K562 (cell line): ENCODE measurements at regions not wholly inside any gene's neighbourhood (a gene's known extent, or its start where the extent isn't known, plus 50 kb on each side); places are given as distances from the start of the nearest gene placed in this dataset.

Source experiments
- ATAC-seq: fragments of 200-7000 bp; cut with Tn5 transposase; 3 replicates; pipeline ENCODE4 v1.9.1; 2020; ENCODE audit warnings: moderate library complexity
- BruUV-seq: library from RNA; stranded (reverse); fragments of 400-500 nt; replicated peaks from 2 replicates; lab custom pipeline; 2021; lab: Mats Ljungman, UMichigan
- CTCF ChIA-PET: fragments of 300-600 bp; formaldehyde crosslinking; extraction: SDS; loops from one replicate; lab custom pipeline; 2021; ENCODE audit warnings: low intra/inter-chr PET ratio; lab: Yijun Ruan, JAX
- POLR2A ChIA-PET: fragments of 300-600, 350-650 bp; sonication (Branson Sonifier 250); formaldehyde crosslinking; extraction: SDS; loops from one replicate; lab custom pipeline; 2021; ENCODE audit warnings: antibody characterized with exemption, inconsistent platforms; lab: Yijun Ruan, JAX
- DNase-seq, 4 experiments: peaks; one replicate each; pipeline versions ENCODE4 v3.0.0 to v3.0.0-alpha.2; 2011 to 2018; ENCODE audit warnings: low spot score in 3 of 4, mixed read lengths in 3 of 4; ENCODE audit errors: extremely low read depth in 1 of 4
- FAIRE-seq: peaks from 2 replicates; lab custom pipeline; 2011; peaks lifted over from hg19 to GRCh38; lab: Jason Lieb, UNC
- H2AFZ ChIP-seq: 2 replicates; pipeline ENCODE4 v1.6.0; 2011; ENCODE audit warnings: low read depth, low read length, control low read depth, inconsistent platforms
- H3K27ac ChIP-seq: fragments of 200-600 bp; 3 replicates; pipeline ENCODE4 v1.8.0; 2011; ENCODE audit warnings: low read depth, mild to moderate bottlenecking, control low read depth, inconsistent platforms, low read length, moderate library complexity, mixed read lengths; ENCODE audit errors: extremely low read depth
- H3K27me3 ChIP-seq, 2 experiments: fragments of 300-600 bp in 1 of 2; 2 replicates in 1 of 2; 3 replicates in 1 of 2; pipeline versions ENCODE4 v1.6.0 to v1.8.0; 2011; ENCODE audit warnings: inconsistent platforms in 2 of 2, low read length in 2 of 2, mild to moderate bottlenecking in 1 of 2, mixed read lengths in 1 of 2, moderate library complexity in 1 of 2; ENCODE audit not compliant: control insufficient read depth in 2 of 2, insufficient read depth in 2 of 2
- H3K36me3 ChIP-seq: fragments of 300-600 bp; 3 replicates; pipeline ENCODE4 v1.8.0; 2011; ENCODE audit warnings: mild to moderate bottlenecking, low read length, inconsistent platforms; ENCODE audit not compliant: control insufficient read depth, insufficient read depth
- H3K4me1 ChIP-seq, 2 experiments: fragments of 200-600 bp in 1 of 2; replicated peaks in 1 of 2; 2 replicates in 1 of 2; 3 replicates in 1 of 2; pipeline versions ENCODE4 v1.5.1 to v1.8.0; 2011; ENCODE audit warnings: inconsistent platforms in 2 of 2, low read length in 2 of 2, mild to moderate bottlenecking in 1 of 2, mixed read lengths in 1 of 2, moderate library complexity in 1 of 2; ENCODE audit not compliant: control insufficient read depth in 2 of 2, insufficient read depth in 2 of 2
- H3K4me2 ChIP-seq: 2 replicates; pipeline ENCODE4 v1.6.1; 2011; ENCODE audit warnings: low read length, control low read depth, inconsistent platforms, mixed read lengths; ENCODE audit not compliant: insufficient read depth
- H3K4me3 ChIP-seq: fragments of 200-600 bp; sonication (generic), shearing (Covaris generic); 2 replicates; pipeline ENCODE4 v1.5.1; 2016; ENCODE audit warnings: control low read depth, inconsistent platforms
- H3K79me2 ChIP-seq: fragments of 200-600 bp; 3 replicates; pipeline ENCODE4 v1.8.0; 2011; ENCODE audit warnings: low read length, inconsistent platforms; ENCODE audit not compliant: control insufficient read depth, insufficient read depth
- H3K9ac ChIP-seq, 2 experiments: 2 replicates each; pipeline versions ENCODE4 v1.6.0 to v1.6.1; 2011; ENCODE audit warnings: low read depth in 2 of 2, low read length in 2 of 2, control low read depth in 1 of 2, inconsistent platforms in 1 of 2, mild to moderate bottlenecking in 1 of 2, mixed read lengths in 1 of 2; ENCODE audit not compliant: insufficient read depth in 1 of 2
- H3K9me1 ChIP-seq: one replicate; pipeline ENCODE4 v1.6.0; 2011; ENCODE audit warnings: inconsistent platforms, mild to moderate bottlenecking, low read length, moderate library complexity; ENCODE audit not compliant: control insufficient read depth, insufficient read depth
- H3K9me3 ChIP-seq: replicated peaks from 2 replicates; pipeline ENCODE4 v1.5.1; 2011; ENCODE audit warnings: low read depth, low read length, inconsistent platforms; ENCODE audit not compliant: control insufficient read depth, insufficient read depth
- H4K20me1 ChIP-seq: replicated peaks from 2 replicates; pipeline ENCODE4 v1.6.1; 2011; ENCODE audit warnings: low read length, inconsistent platforms, mixed read lengths; ENCODE audit not compliant: control insufficient read depth, insufficient read depth
- ADNP ChIP-seq: fragments of 200-800 bp; sonication (Bioruptor generic); IDR thresholded peaks from 2 replicates; pipeline ENCODE4 v1.6.1; 2016; ENCODE audit warnings: missing genetic modification characterization, missing compliant biosample characterization
- ERF ChIP-seq: fragments of 450-650 bp; formaldehyde crosslinking; IDR thresholded peaks from 2 replicates; pipeline ENCODE4 v1.4.0; 2020; ENCODE audit warnings: mild to moderate bottlenecking, mixed read lengths
- FOSL1 ChIP-seq: fragments of 200-800 bp; sonication (Bioruptor generic); conservative IDR thresholded peaks from 2 replicates; pipeline ENCODE4 v1.6.1; 2016; ENCODE audit warnings: missing genetic modification characterization, missing compliant biosample characterization
- HOXB6 ChIP-seq: fragments of 250-450 bp; sonication (Bioruptor Pico); IDR thresholded peaks from 2 replicates; pipeline ENCODE4 v1.5.1; 2022; ENCODE audit warnings: mild to moderate bottlenecking, borderline replicate concordance
- MED1 ChIP-seq: sonication (generic); formaldehyde crosslinking; IDR thresholded peaks from 2 replicates; pipeline ENCODE4 v1.8.1; 2023; ENCODE audit warnings: missing genetic modification reagents, borderline replicate concordance
- PCBP2 ChIP-seq: fragments of 200-400 bp; formaldehyde crosslinking; IDR thresholded peaks from 2 replicates; pipeline ENCODE4 v1.6.1; 2018; ENCODE audit warnings: low read length, low read depth, mild to moderate bottlenecking, moderate library complexity; ENCODE audit not compliant: poor library complexity, severe bottlenecking
- TAF1 ChIP-seq: IDR thresholded peaks from 2 replicates; pipeline ENCODE4 v1.6.1; 2011; ENCODE audit warnings: mild to moderate bottlenecking, low read length, moderate library complexity; ENCODE audit not compliant: insufficient read depth, control insufficient read depth, severe bottlenecking; ENCODE audit errors: extremely low read depth
- TFAM ChIP-seq: fragments of 250-450 bp; sonication (Bioruptor Pico); conservative IDR thresholded peaks from 2 replicates; pipeline ENCODE4 v1.5.0; 2021; ENCODE audit warnings: mild to moderate bottlenecking, moderate library complexity
- ZC3H11A ChIP-seq: IDR thresholded peaks from 2 replicates; pipeline ENCODE4 v1.6.1; 2012; ENCODE audit warnings: low read depth, low read length, improper control_type of control experiment
- WGBS: fragments of 100-300 bp; shearing (Covaris generic); methylation state at CpG from one replicate; pipeline ENCODE4 v1.1.6; 2016; ENCODE audit warnings: low coverage, mixed read lengths; ENCODE audit not compliant: insufficient coverage; ENCODE audit errors: missing lambda C conversion rate; 5-methylcytosine and 5-hydroxymethylcytosine counted together
- in situ Hi-C: fragments of 300-500 bp; cut with MboI; formaldehyde crosslinking; loops from 4 replicates; pipeline ENCODE4 v1.15.0; 2018; ENCODE audit warnings: inconsistent platforms, mixed read lengths
- intact Hi-C: fragments of 100-400 bp; cut with micrococcal nuclease; formaldehyde crosslinking; loops from 2 replicates; pipeline ENCODE4 v1.14.2; 2022
- TF ChIP-seq, protein P1 (sequence below): IDR thresholded peaks from 2 replicates; pipeline ENCODE4 v1.6.1; 2016; ENCODE audit warnings: missing genetic modification characterization, missing compliant biosample characterization

DNA sequence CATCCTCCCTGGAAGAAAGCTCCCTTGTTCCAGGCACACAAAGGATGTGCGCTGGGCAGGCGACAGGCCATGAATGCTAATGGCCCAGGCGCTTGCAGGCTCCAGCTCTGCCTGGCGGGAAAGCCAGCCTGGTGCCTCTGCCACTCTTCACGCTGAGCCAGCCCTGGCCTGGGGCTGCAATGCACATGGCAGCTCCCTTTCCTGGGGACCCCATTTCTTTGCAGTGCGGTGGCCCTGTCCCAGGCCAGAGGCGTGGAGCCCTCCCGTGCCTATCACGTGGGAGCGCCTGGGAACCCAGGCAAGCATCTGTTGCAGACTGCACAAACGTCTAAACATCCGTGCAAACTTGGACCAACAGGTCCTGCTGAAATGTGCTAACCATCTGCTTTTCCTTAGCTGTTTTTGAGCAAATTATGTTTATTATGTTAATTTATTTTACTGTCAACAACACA is 152.1 kb upstream of the LYZL2 start:
- H3K9me3 ChIP-seq = no peaks in the 10 kb centered on the region
- H3K9ac ChIP-seq = no peak overlapping the region
- 0% methylated on average over 12 of the region's 12 CpGs for WGBS
- TF ChIP-seq TAF1 (no peak), TFAM (CRISPR knock-in tag) (no peak), PCBP2 (no peak), MED1 (no peak), ADNP (tag) (no peak)
- TF ChIP-seq, all 486 proteins: peak for 0
- BruUV-seq = no TSS peak
- DNase-seq (no peak), FAIRE-seq (no peak), ATAC-seq (no peak)
- Histone ChIP-seq H3K79me2 (no peaks in the 10 kb centered on the region), H3K4me2 (no peak overlapping the region), H4K20me1 (no peaks in the 10 kb centered on the region; the same call in 1 of the 2 replicates), H3K27me3 (peaks cover 5 to 29% of the 10 kb centered on the region in 2 experiments; a peak in 3 of 5 replicates), H3K36me3 (no peaks in the 10 kb centered on the region), H3K4me3 (no peak overlapping the region), H3K4me1 (peaks cover 0 to 7% of the 10 kb centered on the region in 2 experiments; a peak in 1 of 5 replicates), H3K27ac (no peak overlapping the region), H3K9me1 (no peaks in the 10 kb centered on the region), H2AFZ (no peak overlapping the region)
- intact Hi-C loops (loop anchor here (10.0 kb wide), 2 partner anchors 303 to 1023 kb away; no protein-coding TSS in a partner anchor), in situ Hi-C loops (no loop called here)
- ChIA-PET CTCF (no interaction called here), POLR2A (interaction anchor here (0.7 kb wide), 1 partner anchor 707 kb away, joined by 3 read pairs; no protein-coding TSS in a partner anchor)

DNA sequence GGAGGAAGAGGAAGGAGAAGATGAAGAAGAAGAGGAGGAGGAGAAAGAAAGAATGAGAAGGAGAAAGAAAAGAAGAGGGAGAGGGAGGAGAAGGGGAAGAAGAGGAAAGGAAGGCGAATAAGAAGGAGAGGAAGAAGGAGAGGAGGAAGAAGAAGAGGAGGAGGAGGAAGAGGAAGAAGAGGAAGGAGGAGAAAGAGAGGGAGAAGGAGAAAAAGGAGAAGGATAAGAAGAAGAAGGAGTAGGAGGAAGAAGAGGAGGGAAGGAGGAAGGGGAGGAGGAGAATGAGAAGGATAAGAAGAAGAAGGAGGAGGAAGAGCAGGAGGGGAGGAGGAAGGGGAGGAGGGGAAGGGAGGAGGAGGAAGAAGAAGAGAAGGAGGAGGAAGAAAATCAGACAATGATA is 149.2 kb upstream of the LYZL2 start:
- FAIRE-seq = no peak
- intact Hi-C loops = no loop called here
- in situ Hi-C loops = no loop called here
- Histone ChIP-seq H3K27ac (no peak overlapping the region), H3K4me1 (no peaks in the 10 kb centered on the region), H2AFZ (no peak overlapping the region), H3K4me3 (no peak overlapping the region), H3K9me3 (no peaks in the 10 kb centered on the region), H3K4me2 (no peak overlapping the region), H3K79me2 (no peaks in the 10 kb centered on the region), H3K9me1 (no peaks in the 10 kb centered on the region), H3K36me3 (no peaks in the 10 kb centered on the region), H3K9ac (no peak overlapping the region), H3K27me3 (peaks cover 0 to 36% of the 10 kb centered on the region in 2 experiments; a peak in 1 of 5 replicates), H4K20me1 (no peaks in the 10 kb centered on the region; the same call in 1 of the 2 replicates)
- ATAC-seq = no peak
- WGBS = no CpG with 5 or more reads among the region's 1 CpG
- no peak for DNase-seq
- POLR2A ChIA-PET = no interaction called here
- no TSS peak for BruUV-seq
- CTCF ChIA-PET = no interaction called here
- TF ChIP-seq, protein P1, sequence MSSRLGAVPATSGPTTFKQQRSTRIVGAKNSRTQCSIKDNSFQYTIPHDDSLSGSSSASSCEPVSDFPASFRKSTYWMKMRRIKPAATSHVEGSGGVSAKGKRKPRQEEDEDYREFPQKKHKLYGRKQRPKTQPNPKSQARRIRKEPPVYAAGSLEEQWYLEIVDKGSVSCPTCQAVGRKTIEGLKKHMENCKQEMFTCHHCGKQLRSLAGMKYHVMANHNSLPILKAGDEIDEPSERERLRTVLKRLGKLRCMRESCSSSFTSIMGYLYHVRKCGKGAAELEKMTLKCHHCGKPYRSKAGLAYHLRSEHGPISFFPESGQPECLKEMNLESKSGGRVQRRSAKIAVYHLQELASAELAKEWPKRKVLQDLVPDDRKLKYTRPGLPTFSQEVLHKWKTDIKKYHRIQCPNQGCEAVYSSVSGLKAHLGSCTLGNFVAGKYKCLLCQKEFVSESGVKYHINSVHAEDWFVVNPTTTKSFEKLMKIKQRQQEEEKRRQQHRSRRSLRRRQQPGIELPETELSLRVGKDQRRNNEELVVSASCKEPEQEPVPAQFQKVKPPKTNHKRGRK (tag) = peak; percentile 61
- TF ChIP-seq HOXB6 (CRISPR knock-in tag) (no peak), ERF (CRISPR knock-in tag) (no peak), ZC3H11A (no peak), FOSL1 (tag) (no peak)
